ENCODE measurements at regions not wholly inside any gene's neighbourhood (a gene's known extent, or its start where the extent isn't known, plus 50 kb on each side); places are given as distances from the start of the nearest gene placed in this dataset.
A peak's percentile ranks its signal among the peaks of the same experiment; 100 is the strongest.
"Not testable (repeated sequence)": the region's sequence is repeated elsewhere in the genome, so short reads cannot be mapped to it uniquely, and the experiment has no call there.

DNA sequence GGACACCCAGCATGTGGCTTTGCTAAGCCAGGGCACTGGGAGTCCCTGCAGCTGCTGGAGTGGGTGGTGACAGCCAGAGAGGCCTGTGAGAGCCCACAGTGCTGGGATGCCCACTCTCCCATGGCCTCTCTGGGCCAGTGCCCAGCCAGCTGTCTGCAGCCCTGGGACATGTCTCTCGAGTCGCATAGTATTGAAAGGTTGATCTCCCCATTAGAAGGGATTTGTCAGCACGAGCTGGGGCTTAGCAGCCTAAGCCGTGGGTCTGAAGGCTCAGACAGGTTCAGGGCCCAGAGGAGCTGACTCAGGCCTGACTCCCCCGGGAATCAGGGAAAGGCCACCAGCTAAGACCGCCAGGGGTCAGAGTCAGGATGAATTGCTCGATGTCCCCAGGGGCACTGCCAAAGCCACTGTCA lies 53.5 kb downstream of the FOXD2 start:
- no peak for DNase-seq (ENCODE audit: low spot score)

DNA sequence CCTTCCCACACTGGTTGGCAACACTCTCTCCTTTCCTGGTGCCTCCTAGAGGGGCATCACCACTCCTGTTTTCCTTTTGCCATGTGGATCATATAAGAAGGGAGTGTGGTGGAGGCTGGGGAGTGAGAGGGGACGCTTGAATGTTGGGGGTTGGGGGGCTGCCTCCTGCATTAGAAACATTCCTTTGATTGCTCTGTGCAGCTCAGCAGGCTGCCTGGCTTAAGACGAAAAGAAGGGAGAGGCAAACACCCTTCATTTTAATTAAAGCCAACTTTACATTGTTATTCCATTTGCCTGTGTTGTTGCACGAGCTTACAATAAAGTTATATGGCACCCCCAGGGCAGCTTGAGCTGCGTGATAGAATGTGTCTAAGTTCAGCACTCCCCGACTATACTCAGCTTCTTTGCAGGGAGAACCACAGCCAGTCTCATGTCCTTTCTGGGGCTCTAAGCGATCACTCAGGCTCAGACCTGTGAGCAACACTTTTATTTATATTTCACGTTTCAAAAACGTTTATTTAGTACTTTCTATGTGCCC lies 57.4 kb downstream of the FOXD2 start:
- DNase-seq (ENCODE audit: low spot score): peak; percentile 8

GRCh38 chr1:47498551-47498950 lies 60.7 kb downstream of the FOXD2 start:
- no peak for DNase-seq (ENCODE audit: low spot score)

DNA sequence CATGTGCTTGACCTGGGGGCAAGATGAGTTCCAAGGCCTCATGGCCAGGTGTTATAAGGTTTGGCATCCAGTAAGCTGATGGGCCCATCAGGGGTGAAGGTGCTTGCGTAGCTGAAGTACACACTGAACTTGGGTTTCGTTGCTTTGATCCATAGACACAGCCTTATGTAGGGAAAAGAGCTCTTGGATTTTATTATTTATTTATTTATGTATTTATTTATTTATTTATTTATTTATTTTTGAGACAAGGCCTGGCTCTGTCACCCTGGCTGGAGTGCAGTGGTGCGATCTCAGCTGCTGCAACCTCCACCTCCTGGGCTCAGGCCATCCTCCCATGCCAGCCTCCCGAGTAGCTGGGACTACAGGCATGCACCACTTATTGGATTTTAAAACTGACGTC lies 63.2 kb downstream of the FOXD2 start:
- no peak for DNase-seq (ENCODE audit: low spot score)

DNA sequence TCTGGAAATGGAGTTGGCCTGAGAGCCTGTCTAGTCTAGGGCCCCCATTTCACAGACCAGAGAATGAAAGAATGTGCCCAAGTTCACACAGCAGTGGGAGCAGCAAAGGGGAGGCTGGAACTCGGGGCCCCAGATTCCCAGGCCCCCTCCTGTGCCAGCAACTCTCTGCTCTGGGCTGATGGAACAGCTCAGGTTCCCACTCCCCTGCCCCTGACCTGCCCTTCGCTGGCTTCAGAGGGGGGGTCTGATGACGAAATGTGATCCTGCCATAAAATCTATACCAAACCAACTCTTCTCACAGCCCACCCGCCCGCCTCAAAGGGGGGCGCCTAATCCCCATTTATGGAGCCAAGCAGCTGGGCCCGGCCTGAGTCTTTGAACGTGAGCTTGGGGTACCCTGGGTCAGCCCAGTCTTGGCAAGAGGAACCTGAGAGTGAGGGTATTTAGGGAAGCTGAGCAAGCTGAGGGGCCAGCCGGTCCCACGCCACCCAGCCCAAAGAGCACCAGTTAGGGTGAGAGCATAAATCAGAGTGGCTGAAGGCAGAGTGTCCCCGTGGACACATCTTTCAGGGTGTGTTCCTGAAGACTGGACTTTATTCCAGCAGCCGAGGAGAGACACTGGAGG lies 65.0 kb downstream of the FOXD2 start:
- DNase-seq (ENCODE audit: low spot score): no peak

DNA sequence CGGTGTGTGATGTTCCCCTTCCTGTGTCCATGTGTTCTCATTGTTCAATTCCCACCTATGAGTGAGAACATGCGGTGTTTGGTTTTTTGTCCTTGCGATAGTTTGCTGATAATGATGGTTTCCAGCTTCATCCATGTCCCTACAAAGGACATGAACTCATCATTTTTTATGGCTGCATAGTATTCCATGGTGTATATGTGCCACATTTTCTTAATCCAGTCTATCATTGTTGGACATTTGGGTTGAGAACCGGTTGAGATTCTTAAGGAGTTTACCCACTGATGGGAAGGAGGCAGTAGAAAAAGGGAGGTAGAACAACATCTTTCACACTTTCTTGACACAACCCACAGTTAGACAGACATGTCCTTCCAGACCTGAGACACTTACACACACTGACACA lies 67.0 kb downstream of the FOXD2 start:
- DNase-seq (ENCODE audit: low spot score): not testable (repeated sequence)

DNA sequence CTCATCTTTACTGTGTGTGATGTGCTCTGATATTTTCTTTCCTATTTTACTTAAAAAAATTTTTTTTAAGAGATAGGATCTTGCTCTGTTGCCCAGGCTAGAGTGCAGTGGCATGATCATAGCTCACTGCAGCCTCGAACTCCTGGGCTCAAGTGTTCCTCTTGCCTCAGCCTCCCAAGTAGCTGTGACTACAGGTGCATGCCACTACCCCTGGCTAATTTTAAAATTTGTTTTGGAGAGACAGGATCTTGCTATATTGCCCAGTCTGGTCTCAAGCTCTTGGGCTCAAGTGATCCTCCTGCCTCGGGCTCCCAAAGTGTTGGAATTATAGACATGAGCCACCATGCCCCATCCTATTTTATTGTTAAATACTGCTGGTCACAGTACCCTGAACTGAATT lies 67.4 kb downstream of the FOXD2 start:
- DNase-seq (ENCODE audit: low spot score): no peak

DNA sequence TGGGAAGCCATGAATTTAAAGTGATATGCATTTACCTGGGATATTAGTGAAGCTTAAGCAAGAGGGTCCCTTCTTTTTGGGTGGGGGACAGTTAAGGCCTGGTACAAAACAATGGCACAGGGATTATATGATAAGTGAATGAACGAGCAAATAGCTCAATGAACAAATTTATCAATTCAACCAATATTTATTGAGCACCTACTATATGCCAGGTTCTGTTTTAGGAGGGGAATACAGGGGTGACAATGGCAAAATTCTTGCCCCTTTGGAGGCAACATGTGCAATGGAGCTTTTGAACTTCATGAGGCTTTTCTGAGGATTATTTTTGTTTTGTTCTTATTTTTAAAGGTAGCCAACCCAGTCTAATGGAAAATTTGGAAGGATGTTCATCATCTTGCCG lies 68.2 kb downstream of the FOXD2 start:
- DNase-seq (ENCODE audit: low spot score): no peak

- no peak for DNase-seq (ENCODE audit: low spot score)
These were observed 69.3 kb downstream of the FOXD2 start for GRCh38 chr1:47507144-47507543.

DNA sequence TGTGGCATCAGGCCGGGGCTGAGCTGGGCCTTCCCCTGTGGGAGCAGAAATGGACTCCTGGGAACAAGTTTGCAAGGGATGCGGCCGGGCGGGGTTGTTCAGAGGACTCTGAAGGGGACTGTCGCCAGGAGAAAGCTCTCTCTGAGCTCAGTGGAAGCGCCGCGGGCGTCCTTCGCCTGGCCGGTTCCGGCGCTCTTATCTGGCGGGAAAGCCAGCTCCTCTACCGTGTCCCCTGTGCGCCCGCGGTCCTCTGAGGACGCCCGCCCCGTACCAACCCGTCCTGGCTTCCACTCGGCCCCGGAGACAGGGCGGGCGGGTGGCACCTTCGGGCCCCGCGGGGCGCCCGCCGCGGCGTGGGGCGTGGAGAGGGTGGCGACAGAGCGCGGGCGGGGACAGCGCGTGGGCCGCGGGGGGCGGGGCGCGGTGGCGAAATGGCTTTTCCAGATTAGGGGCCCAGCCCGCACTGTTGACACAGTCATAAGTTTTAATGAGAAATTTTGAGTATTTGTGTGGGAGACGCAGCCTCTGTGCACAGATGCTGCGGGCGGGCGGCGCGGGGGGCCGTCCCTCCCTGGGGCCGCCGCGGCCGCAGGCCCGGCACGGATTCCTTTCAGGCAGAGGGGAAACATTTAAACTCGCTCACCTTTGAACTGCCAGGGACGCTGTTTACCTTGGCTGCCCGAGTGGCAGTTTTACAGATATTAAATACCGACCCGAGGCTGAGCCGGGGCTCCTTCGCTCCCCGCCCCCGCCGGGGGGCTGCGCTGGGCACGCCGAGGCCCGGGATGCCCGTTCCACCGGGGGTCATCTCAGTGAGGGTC lies 70.2 kb downstream of the FOXD2 start:
- peak; percentile 64 for DNase-seq (ENCODE audit: low spot score)

GRCh38 chr1:47508702-47509431 lies 71.0 kb downstream of the FOXD2 start:
- peak; percentile 68 for DNase-seq (ENCODE audit: low spot score)

DNA sequence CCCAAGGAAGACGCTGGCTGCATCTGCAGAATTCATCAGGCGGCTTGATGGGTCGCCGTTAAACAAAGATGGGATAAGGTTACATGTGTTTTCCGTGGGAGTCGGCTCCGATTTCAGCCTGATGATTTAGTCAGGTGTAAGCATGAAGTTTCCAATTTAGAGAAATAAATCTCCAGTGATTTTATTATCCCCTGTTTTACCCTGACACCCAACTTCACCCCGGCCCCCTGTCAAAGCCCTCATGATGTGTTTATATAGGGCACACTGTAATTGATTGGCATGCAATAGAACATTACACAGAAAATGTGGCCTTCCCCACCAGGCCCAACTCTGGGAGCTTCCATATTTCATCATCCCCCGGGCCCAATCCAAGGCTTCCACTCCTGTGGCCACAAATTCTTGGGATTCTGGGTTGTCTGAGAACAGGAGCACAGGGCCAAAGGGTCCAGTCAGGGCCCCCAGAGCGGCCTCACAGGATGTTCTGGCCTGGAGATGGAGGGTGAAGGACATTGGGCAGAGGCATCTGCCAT lies 72.5 kb downstream of the FOXD2 start:
- DNase-seq (ENCODE audit: low spot score): peak; percentile 31

DNA sequence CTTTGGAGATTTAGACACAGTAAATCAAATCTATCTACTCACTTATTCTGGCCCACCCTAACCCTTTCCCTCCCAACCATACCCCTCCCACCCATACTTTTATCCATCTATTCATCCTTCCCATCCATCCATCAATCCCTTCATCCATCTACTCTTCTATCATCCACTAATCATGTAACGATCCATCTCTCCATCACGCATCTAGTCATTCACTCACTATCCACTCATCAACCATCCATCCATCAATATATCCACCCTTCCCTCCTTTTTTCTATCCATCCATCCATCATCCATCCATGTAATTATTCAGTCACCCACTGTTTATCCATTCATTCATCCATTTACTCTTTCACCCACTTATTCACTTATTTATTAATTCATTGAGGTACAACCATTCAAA lies 74.0 kb downstream of the FOXD2 start:
- no peak for DNase-seq (ENCODE audit: low spot score)

DNA sequence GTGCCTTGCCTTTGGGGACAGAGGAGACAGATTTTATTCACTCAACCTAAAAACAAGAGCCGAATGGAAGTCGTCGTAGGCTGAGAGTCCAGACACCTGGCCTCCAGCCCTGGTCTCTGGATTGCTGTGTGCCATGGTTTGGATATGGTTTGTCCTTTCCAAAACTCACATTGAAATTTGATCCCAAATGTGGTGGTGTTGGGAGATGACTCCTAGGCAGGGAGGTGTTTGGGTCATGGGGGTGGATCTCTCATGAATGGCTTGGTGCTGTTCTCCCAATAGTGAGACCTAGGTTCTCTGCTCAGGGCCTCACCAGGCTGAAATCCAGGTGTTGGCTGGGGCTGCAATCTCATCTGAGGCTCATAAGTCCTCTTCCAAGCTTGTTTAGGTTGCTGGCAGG lies 75.5 kb downstream of the FOXD2 start:
- DNase-seq (ENCODE audit: low spot score): peak; percentile 12

DNA sequence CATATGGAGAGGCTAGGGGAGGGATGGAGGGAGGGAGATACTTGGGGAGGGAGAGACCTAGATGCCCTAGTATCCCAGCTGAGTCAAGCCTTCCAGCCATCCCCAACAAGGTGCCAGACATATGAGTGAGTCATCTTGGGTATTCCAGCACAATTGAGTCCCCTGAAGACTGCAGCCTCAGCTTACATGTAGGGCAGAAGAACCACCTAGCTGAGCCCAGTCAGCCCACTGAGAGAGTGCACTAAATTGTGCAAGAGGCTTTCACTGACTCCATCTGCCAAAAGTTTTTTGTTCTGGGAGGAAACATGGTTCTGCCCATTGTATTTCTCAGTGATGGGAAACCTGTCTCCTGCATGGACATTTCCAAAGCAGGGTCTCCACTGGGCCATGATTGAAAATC lies 76.4 kb downstream of the FOXD2 start:
- DNase-seq (ENCODE audit: low spot score): peak; percentile 5

DNA sequence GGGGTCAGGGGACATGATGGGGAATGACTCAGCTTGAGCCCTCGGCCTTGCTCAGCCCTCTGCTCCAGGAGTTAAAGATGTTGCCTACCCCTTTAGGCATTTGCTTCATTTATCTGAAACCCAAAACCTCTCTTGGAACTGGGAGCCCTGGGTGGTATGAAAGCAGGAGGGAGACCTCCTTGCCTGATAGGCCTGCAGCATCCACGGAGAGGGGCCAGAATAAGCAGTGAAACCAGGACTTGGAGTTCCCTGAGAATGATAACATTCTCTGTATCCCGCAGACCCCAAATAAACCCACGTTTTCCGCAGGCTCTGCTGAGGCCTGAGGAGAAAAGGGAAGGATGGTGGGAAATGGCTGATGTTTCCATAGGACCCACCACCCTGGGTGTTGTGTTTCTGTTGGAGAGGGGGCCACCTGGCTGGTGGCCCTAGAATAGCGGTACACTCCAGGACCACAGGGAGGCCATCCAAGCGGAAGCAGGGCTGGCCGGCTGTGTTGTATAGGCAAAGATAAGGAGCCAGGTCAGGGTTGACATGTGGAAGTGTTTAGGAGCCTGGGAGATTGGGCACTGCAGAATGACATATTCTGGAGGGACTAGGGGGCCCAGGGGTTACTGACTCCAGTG lies 77.4 kb downstream of the FOXD2 start:
- DNase-seq (ENCODE audit: low spot score): peak; percentile 31

GRCh38 chr1:47517946-47518345 lies 80.1 kb downstream of the FOXD2 start:
- DNase-seq (ENCODE audit: low spot score): peak; percentile 5

DNA sequence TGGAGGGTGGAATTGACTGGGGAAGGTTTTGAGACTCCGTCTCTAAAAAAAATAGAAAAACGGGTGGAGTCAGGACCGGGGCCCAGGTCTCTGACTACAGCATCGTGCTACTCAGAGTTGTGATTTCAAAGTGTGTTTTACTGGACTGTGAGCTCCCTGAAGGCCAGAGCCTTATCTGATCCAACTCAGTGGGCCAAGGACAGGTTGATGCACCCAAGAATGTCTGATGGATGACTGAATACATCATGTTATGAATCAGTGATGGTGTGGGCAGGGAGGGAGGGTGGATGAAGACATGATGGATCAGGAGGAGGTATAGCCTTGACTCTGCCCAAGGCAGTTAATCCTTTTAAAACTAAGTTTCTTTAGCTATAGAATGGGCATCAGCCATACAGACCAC lies 81.6 kb downstream of the FOXD2 start:
- DNase-seq (ENCODE audit: low spot score): no peak

DNA sequence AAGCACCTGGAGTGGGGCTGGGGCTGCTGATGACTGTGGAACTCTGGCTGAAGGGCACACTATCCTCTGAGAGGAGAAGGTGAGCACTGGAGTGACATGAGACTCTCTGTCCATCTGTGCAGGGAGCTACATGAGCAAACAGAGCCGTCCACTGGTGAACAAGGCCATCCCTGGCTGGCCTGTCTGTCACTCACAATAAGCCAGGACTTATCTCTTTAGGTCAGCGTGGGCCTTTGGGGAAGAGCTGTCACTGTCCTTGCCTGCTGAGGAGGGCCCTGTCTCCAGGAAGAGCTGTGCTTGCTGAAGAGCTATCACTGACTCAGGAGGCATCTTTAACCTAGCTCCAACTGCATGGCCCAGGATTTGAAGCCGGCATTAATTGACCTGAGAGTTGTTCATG lies 82.1 kb downstream of the FOXD2 start:
- peak; percentile 18 for DNase-seq (ENCODE audit: low spot score)

GRCh38 chr1:47521034-47521881 lies 83.4 kb downstream of the FOXD2 start:
- DNase-seq (ENCODE audit: low spot score): peak; percentile 54

All from left forelimb (tissue), 1 donor.